HepG2 (cell line): ENCODE measurements at regions not wholly inside any gene's neighbourhood (a gene's known extent, or its start where the extent isn't known, plus 50 kb on each side); places are given as distances from the start of the nearest gene placed in this dataset.

Experiments used
- ARNT2 ChIP-seq: sonication (generic); formaldehyde crosslinking; IDR thresholded peaks from 2 replicates; pipeline ENCODE4 v1.8.0; 2022; ENCODE audit warnings: mild to moderate bottlenecking, low read depth, missing genetic modification reagents, moderate library complexity
- DPF2 ChIP-seq: sonication (generic); formaldehyde crosslinking; IDR thresholded peaks from 2 replicates; pipeline ENCODE4 v1.4.0; 2020; ENCODE audit warnings: mild to moderate bottlenecking, low read depth, missing genetic modification reagents, borderline replicate concordance
- FOXM1 ChIP-seq: sonication (generic); formaldehyde crosslinking; IDR thresholded peaks from 2 replicates; pipeline ENCODE4 v1.5.0; 2020; ENCODE audit warnings: missing genetic modification reagents
- ISX ChIP-seq: sonication (generic); formaldehyde crosslinking; conservative IDR thresholded peaks from 2 replicates; pipeline ENCODE4 v1.5.0; 2020; ENCODE audit warnings: missing genetic modification reagents
- KLF13 ChIP-seq: sonication (generic); formaldehyde crosslinking; IDR thresholded peaks from 2 replicates; pipeline ENCODE4 v1.4.0; 2020; ENCODE audit warnings: mild to moderate bottlenecking, missing genetic modification reagents
- MED8 ChIP-seq: sonication (generic); formaldehyde crosslinking; IDR thresholded peaks from 2 replicates; pipeline ENCODE4 v1.8.1; 2023; ENCODE audit warnings: mild to moderate bottlenecking, missing genetic modification reagents; ENCODE audit not compliant: insufficient replicate concordance
- RBAK ChIP-seq: sonication (generic); formaldehyde crosslinking; IDR thresholded peaks from 2 replicates; pipeline ENCODE4 v1.5.1; 2020; ENCODE audit warnings: mild to moderate bottlenecking, missing genetic modification reagents
- RFX5 ChIP-seq: IDR thresholded peaks from 2 replicates; pipeline ENCODE4 v1.6.1; 2011; ENCODE audit warnings: low read depth, low read length, improper control_type of control experiment
- RNF2 ChIP-seq: fragments of 450-650 bp; conservative IDR thresholded peaks from 2 replicates; pipeline ENCODE4 v1.6.1; 2016; ENCODE audit warnings: low read depth
- RXRB ChIP-seq: IDR thresholded peaks from 2 replicates; pipeline ENCODE4 v1.6.1; 2016; ENCODE audit warnings: borderline replicate concordance, missing genetic modification reagents, missing compliant biosample characterization
- TGIF2 ChIP-seq: IDR thresholded peaks from 2 replicates; pipeline ENCODE4 v1.6.1; 2016; ENCODE audit warnings: control low read depth, missing compliant biosample characterization
- UBTF ChIP-seq: sonication (generic); formaldehyde crosslinking; IDR thresholded peaks from 2 replicates; pipeline ENCODE4 v1.4.0; 2020; ENCODE audit warnings: mild to moderate bottlenecking, missing genetic modification reagents
- ZBTB43 ChIP-seq: sonication (generic); formaldehyde crosslinking; conservative IDR thresholded peaks from 2 replicates; pipeline ENCODE4 v1.4.0; 2020; ENCODE audit warnings: missing genetic modification reagents
- ZFP36L1 ChIP-seq: sonication (generic); formaldehyde crosslinking; IDR thresholded peaks from 2 replicates; pipeline ENCODE4 v1.8.0; 2022; ENCODE audit warnings: mild to moderate bottlenecking, missing genetic modification reagents, moderate library complexity
- ZNF138 ChIP-seq: sonication (generic); formaldehyde crosslinking; IDR thresholded peaks from 2 replicates; pipeline ENCODE4 v1.5.0; 2020; ENCODE audit warnings: mild to moderate bottlenecking, low read depth, missing genetic modification reagents
- ZNF256 ChIP-seq: sonication (generic); formaldehyde crosslinking; conservative IDR thresholded peaks from 2 replicates; pipeline ENCODE4 v1.4.0; 2020; ENCODE audit warnings: missing genetic modification reagents
- ZNF362 ChIP-seq: sonication (generic); formaldehyde crosslinking; IDR thresholded peaks from 2 replicates; pipeline ENCODE4 v1.4.0; 2020; ENCODE audit warnings: missing genetic modification reagents, mild to moderate bottlenecking, borderline replicate concordance
- ZNF382 ChIP-seq: sonication (generic); formaldehyde crosslinking; IDR thresholded peaks from 2 replicates; pipeline ENCODE4 v1.5.0; 2020; ENCODE audit warnings: missing genetic modification reagents, mild to moderate bottlenecking, borderline replicate concordance
- ZNF609 ChIP-seq: sonication (generic); formaldehyde crosslinking; IDR thresholded peaks from 2 replicates; pipeline ENCODE4 v1.4.0; 2020; ENCODE audit warnings: mild to moderate bottlenecking, missing genetic modification reagents, borderline replicate concordance
- ZNF773 ChIP-seq: sonication (generic); formaldehyde crosslinking; IDR thresholded peaks from 2 replicates; pipeline ENCODE4 v1.4.0; 2020; ENCODE audit warnings: missing genetic modification reagents, borderline replicate concordance
- ZNF780A ChIP-seq: sonication (generic); formaldehyde crosslinking; IDR thresholded peaks from 2 replicates; pipeline ENCODE4 v1.8.0; 2022; ENCODE audit warnings: mild to moderate bottlenecking, missing genetic modification reagents, moderate library complexity
- ZNF850 ChIP-seq: sonication (generic); formaldehyde crosslinking; conservative IDR thresholded peaks from 2 replicates; pipeline ENCODE4 v1.9.0; 2021; ENCODE audit warnings: mild to moderate bottlenecking, missing genetic modification reagents

GRCh38 chr19:29329460-29330134 is 116.6 kb upstream of the UQCRFS1 start (continued):
- TF ChIP-seq ZNF256 (CRISPR knock-in tag) (no peak), ZNF138 (CRISPR knock-in tag) (no peak), ZFP36L1 (CRISPR knock-in tag) (no peak), RBAK (CRISPR knock-in tag) (no peak), ZNF609 (CRISPR knock-in tag) (no peak), ISX (CRISPR knock-in tag) (no peak), ZNF362 (CRISPR knock-in tag) (no peak), RNF2 (no peak), ZNF850 (CRISPR knock-in tag) (no peak), UBTF (CRISPR knock-in tag) (no peak), RFX5 (no peak), TGIF2 (CRISPR knock-in tag) (no peak), MED8 (CRISPR knock-in tag) (no peak), ZBTB43 (CRISPR knock-in tag) (no peak), ZNF382 (no peak), ZNF780A (CRISPR knock-in tag) (no peak), FOXM1 (CRISPR knock-in tag) (no peak), DPF2 (CRISPR knock-in tag) (no peak), RXRB (0 out of 2 replicates have a peak, but pooled peaks have one; percentile 9), KLF13 (no peak), ARNT2 (no peak), ZNF773 (CRISPR knock-in tag) (0 out of 2 replicates have a peak, but pooled peaks have one; percentile 34)
